GM21825 (cell line): ENCODE measurements at regions not wholly inside any gene's neighbourhood (a gene's known extent, or its start where the extent isn't known, plus 50 kb on each side); places are given as distances from the start of the nearest gene placed in this dataset.

Experiments
- ATAC-seq: cut with Tn5 transposase; IDR thresholded peaks from one replicate; pipeline ENCODE4 v1.9.1; 2021; ENCODE audit warnings: mild to moderate bottlenecking, moderate library complexity; ENCODE audit not compliant: unreplicated experiment

DNA sequence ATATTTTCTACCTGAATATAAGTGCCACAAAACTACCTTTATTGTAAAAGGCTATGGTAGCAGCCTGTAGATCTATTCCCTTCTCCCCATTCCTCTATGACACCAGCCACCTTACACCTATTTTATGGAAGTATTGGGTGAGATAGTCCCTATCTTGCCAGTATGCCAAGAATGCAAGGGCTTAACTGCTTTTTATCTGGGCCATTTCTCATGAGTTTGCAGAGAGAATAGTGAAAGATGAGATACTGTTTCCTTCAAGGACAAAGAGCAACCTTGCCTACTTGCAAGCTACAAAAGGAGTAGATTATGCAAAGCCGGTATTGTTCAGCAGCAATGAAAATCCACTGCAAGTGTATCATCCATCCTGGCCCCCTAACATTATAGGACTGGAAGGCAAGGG is 1775.6 kb upstream of the SEL1L start:
- no peak for ATAC-seq

DNA sequence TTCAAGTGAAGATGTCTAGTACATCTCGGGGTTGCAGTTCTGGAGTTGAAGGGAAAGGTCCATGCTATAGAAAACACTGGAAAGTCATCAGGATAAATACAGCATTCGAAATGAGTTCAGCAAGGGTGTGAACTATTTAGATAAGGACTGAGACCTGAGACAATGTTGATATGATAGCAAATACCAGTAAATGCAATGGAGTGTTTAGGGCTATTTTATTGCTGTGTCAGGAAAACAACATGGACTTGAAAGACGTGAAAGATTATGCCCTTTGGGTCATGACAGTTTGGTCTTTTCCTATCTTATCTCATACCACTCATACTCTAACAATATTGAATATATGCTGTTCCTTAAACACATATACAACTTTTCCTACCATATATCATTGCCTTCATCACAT is 1776.2 kb upstream of the SEL1L start:
- ATAC-seq: no peak

DNA sequence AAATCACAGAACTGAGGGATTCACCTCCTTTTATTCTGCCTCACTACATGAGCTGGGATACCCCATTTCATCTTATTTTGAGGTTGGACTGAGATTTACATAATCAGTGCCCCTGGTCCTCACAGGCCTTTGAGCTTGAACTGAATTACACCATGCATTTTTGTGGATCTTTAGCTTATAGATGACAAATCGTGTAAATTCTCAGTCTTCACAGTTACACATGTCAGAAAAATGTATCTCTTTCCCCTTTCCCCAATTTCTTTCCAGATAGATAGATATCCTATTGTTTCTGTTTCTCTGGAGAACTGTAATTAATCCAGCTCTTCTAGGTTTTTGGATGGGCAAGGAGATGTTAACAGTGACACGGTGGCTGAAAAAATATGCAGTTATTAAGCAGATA is 1778.9 kb upstream of the SEL1L start:
- no peak for ATAC-seq

DNA sequence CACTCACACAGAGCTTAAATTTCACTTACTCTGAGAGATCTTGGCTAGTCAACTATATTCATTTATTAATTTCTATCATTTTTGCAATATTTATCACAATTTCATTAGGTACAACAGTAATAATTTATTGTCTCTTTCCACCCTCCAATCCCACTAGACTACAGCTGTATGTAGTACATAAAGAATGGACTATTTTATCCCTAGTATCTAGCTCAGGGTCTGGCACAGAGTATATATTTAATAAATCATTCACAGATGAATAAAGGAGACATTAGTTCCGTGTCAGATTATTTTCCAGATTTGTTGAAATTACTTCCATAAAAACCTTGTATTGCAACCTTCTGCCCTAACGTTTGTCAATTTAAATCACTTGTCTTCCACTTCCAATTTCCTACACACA is 1781.1 kb upstream of the SEL1L start:
- ATAC-seq: no peak

DNA sequence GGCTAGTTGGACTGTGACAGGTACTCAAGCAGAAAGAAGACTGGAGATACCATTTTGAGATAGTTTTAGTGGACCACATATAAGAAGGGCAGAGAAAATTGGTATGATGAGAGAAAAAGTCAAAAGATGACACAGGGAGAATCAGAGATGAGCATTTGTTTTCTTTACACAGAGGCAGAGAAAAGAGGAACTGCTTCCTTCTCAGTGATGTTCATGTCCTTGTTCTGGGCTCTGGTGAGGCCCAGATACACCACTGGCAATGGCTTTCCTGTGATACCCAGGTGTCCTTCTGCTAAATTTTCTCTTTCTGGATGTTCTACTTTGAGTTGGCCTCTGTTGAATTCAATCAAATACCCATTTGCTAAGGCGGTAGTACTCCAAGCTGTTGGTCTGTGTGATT is 1782.7 kb upstream of the SEL1L start:
- no peak for ATAC-seq

DNA sequence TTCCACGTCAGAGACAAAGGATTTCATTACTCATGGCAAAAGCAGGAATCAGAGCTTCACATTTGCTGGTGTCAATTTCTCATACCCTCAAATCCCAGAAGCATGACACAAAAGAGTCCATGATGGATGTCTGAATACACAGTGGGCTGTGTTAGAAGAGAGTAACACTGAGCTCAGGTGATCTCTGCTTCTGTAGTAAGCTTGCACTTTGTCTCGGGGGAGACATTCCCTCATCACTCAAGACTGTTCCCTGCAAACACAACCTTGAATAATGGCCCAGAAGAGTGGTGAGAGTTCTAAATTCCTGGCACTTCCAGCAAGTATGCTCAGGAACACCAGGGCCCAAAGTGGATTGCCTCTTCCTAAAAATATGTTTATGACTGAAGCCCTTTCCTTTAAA is 1787.2 kb upstream of the SEL1L start:
- no peak for ATAC-seq

DNA sequence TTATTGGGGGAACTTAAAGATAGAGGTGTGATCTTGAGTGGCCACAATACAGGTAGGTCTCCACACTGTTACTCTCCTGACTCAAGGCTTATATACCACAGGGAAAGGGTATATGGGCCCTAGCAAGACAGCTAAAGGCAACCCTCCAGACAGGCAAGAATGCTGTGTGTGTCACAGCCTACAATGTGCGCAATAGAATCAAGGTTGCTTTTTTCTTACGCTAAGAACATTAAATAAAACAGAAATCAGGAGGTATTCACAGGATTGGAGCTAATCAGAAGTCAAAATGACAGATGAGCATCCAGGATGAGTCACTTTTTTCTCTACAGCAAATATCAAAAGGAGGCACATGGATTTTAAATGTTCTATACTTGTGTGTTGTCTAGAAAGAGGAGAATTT is 1797.9 kb upstream of the SEL1L start:
- ATAC-seq: no peak

DNA sequence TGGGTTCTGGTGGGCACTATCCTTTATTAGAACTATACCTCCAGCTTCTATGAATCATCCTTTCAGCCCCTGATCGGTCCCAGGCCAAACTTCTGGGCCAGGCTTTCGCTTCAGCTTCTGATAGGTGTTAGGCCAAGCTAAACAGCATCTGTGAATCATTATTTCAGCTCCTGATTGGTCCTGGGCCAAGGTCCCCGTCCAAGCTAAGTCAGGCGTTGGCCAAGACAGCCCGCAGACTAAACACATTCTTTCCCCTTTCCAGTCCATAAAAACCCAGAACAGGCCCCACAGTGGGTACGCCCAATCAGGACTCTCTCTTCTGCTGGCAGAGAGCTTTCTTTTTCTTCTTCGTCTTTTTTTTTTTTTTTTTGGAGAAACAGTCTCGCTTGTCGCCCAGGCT is 1808.9 kb upstream of the SEL1L start:
- no peak for ATAC-seq

DNA sequence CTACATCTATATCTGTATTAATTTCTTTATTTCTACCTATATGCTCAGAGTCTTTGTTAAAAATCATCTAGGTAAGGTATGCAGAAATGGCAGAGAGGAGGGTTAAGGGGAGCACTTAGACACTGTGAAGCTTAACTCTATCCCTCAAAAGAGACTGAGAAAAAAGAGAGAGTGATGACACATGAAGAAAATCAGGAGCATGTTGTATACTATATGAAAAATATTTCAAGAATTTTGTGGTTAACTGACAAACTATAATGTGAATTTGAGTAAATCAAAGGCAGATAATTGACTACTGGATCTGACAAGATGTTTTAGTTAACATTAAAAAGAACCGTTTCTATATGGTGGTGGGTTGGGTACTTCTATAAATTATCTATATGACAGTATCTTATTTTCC is 1814.2 kb upstream of the SEL1L start:
- ATAC-seq: no peak

DNA sequence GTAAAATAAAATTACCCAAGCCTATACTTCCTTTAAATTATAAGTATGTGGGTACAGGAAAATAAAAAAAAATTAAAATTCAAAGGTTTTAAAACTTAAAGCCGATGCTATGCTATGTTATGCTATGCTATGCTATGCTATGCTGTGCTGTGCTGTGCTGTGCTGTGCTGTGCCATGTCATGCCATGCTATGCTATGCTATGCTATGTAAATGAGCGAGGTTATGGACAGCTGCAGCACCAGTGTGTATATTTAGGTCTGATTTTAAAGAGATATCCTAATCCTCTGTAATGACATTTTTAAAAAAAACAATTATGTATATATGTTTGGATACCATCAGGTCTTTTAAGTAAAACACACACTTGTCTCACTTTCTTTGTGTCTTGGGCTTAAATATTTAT is 1822.0 kb upstream of the SEL1L start:
- ATAC-seq: no peak

DNA sequence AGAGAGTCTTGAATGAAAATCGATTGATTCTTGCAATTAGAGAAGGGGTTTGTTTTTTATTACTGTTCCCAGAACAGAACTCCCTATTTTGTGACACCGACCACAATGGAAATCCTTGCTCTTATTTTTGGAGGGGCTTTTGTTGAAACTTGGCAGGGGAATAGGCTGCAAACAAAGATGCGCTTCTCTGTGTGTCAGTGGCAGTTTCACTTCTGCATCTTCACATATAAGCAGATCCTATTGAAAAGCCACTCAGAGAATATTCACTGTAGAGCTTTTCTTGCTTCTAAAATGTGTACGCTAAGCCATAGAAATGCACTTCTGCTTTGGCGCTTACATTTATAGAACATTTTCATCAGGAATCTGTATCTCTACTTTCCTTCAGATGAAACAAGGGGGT is 1822.4 kb upstream of the SEL1L start:
- no peak for ATAC-seq

DNA sequence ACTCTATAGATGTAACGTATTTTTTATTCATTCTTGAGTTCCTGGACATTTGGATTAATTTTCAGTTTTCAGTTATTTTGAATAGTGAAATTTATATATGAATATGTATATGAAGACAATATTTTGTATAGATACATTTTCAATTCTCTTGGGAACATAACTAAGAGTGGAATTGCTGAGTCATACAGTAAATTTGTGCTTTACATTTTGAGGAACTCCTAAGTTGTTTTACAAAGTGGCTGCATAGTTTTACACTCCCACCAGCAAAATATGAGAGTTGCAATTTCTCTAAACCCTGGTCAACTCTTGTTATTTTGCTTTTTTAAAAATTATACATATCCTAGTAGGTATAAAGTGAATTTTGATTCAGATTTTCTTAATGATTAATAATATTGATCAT is 1838.6 kb upstream of the SEL1L start:
- no peak for ATAC-seq

DNA sequence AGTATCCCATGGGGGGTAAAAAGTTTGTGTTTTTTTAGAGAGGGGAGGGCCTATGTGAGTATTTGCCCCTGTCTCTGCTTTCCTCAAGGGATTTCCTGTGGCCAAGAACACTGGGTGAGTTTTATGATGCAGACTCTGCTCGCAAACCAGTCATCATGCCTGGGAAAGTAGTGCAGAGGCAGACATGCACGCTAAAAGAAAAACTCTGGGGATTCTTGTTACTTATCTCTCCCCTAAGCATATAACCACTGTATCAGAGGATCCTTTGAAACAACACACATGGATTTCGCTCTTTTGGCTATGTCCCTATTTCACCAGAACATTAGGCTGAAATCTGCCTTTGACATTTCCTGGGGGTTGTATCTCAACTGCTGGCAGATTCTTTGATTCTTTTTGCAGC is 1845.8 kb upstream of the SEL1L start:
- ATAC-seq: no peak

DNA sequence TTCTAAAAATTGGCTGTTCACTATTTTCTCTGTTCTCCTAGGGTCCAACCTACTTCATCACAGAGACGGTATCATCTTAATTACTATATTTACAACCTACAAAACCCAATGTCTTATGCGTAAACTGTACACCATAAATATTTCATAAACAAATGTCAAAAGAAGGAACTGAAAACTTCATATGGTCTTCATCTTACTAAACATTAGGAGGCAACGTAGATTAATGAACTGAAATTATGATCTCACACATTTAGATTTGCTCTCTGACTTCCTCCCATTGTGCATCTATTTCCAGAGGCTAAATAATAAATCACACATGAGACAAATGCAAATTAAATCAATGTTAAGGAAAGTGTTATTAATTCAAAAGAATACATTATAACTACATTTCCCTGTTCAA is 1850.6 kb upstream of the SEL1L start:
- no peak for ATAC-seq

DNA sequence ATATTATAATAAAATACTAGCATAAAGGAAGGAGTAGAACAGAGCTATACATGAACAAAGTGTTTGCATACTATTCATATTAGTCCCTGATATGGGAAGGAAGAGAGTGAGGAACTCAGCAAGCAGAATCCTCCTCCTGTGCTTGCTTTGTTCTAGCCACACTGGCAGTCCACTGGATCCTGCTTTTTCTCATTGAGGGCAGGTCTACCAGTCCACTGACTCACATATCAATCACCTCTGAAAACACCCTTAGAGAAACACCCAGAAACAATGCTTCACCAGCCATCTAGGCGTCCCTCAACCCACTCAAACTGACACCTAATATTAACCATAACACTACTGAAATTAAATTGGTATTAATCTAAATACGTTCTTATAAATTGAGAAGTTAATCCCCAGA is 1861.7 kb upstream of the SEL1L start:
- no peak for ATAC-seq

DNA sequence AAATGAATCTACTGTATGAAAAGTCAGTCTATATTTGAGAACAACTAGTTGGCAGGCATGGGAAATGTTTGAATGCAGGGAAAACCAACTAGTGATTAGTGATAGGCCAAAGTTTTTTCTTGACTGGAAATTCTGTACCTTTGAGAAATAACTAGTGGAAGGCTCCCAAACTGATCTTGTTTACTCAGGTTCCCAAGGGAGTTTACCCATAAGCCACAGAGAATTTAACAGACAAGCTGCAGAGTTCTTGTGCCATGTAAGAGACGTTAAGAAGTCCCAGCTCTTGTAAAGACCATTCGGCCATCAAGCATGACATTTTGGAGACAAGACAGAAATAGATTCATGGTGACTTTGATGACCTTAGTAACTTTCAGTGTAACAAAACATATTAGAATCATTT is 1882.8 kb upstream of the SEL1L start:
- no peak for ATAC-seq

DNA sequence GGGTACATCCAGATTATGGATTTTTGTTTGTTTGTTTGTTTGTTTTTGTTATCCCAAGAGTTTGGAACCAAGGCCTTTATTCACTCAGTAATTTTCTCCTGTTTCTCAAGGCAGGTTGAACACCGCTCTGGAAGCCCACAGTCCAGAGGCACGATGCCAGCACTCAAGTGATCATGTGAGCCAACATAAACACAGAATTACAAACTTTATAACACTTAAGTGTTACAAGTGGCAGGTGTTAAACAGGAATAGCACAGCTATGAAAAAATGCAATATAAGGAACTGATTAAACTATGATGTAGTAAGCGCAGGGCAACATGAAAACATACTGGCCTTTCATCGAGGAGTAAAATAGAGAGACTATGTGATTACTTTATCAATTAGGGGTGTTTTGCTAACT is 1885.8 kb upstream of the SEL1L start:
- ATAC-seq: no peak

DNA sequence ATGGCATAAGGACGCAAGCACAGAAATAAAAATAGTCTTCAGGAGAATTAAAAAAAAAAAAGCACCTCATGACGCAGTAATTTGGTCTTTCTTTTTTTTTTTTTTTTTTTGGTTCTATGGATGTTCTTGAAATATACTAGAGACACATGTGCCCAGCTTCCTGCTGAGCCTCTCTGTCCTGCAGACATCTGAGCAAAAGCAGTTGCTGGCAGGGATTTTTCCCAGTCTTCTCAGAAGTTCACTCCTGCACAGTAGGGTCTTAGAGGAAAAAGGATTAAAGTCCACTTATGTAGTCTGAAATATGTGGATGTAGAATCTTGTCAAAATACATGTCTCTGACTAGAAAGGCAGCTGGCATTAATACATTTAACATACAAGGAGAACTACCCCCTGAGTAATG is 1888.1 kb upstream of the SEL1L start:
- no peak for ATAC-seq

DNA sequence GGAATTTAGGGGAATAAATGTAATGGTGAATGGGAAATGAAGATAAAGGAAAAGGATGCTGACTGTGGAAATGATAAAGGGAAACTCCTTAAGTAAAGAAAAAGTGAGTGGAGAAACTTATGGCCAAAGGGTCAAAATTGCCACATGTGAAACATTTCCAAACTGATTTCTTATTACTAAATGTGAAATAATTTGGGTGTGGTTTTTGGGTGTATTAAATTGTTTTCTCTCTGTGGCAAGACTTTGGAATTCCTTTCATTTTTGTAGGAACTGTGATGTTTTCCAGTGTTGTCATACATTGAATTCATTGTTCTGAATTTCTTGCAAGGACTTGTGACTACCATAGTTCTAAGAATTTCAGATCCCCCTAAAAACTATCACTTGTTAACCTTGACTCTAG is 1891.5 kb upstream of the SEL1L start:
- ATAC-seq: no peak

DNA sequence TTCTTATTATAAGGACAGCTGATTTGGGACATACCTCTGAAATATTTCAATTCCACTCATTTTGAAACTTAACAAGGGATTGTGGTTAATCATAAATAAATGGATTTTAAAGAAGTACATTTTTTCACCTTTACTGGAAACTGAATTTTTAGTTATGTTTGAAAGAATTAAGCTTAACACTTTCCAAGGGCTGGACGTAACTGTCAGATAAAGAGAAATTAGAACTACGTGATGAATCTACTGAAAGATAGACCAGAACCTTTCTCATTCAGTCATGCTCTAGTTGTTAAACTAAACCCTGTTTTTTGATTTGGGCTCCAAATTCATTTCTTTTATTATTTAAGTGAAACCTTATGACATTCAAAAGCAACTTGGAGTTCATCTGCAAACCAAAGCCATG is 1892.1 kb upstream of the SEL1L start:
- no peak for ATAC-seq

DNA sequence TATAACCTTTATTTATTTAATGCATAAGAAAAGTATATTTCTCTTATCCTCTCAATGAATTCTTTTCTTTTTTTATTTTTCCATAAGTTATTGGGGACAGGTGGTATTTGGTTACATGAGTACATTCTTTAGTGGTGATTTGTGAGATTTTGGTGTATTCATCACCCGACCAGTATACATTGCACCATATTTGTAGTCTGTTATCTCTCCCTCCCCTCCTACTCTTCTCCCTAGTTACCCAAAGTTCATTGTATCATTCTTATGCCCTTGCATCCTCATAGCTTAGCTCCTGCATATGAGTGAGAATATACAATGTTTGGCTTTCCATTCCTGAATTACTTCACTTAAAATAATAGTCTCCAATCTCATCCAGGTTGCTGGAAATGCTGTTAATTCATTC is 1900.0 kb upstream of the SEL1L start:
- no peak for ATAC-seq

DNA sequence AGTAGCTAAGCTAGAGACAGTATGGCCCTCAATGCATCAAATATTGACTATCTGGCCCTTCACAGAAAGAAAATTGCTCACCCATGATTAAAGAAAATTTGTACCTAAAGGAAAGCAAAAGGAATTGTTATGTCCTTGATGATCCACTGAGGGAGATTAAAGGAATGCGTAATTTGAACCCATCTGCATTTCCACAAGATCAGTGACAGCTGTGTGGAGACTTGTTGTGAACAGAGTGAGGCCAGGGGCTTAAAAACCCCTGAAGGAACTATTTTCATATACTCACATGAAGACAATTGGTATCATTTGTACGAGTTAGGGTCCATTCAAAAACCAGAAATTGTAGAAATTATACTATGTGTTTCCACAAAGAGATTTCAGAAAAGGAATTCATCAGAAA is 1908.1 kb upstream of the SEL1L start:
- no peak for ATAC-seq

DNA sequence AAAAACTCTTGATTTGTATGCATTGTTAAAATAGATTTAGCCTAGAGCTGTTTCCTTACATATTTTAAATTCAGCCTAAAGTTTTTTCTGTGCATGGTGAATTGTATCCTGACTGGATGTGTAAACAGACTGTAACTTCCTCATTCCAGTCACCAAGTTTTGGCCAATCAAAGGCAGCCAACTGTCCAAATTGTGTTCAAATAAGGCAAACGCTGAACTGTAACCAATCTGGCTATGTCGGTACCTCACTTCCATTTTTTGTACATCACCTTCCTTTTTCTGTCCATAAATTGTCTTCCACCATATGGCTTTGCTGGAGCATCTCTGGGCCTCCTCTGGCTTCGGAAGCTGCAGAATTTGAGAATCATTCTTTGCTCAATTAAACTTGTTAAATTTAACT is 1921.9 kb upstream of the SEL1L start:
- ATAC-seq: no peak

DNA sequence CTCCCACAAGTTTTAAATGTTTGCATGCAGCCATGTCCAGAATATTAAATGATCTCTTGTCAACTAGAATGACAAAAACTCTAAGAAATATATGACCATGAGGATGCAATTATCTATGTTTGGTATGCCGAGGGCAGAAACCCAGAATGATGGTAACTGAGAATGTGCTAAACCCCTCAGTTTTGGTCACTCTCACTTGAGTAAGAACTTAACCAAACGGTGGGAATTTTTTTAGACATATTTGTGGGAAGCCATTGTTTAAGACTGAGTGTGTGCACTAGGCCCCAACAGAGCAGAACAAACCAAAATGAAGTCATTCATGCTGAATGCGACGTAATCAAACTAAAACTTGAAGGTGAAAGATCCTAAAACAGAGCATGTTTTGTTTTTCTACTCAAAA is 1927.9 kb upstream of the SEL1L start:
- no peak for ATAC-seq
